DMS 273 treated with DMSO at 0.1 percent for 48 hours (cell line): ENCODE measurements at regions not wholly inside any gene's neighbourhood (a gene's known extent, or its start where the extent isn't known, plus 50 kb on each side); places are given as distances from the start of the nearest gene placed in this dataset.
A peak's percentile ranks its signal among the peaks of the same experiment; 100 is the strongest.

Experiments used
- DNase-seq: peaks from one replicate; lab custom pipeline; 2025; lab: John Stamatoyannopoulos, UW

DNA sequence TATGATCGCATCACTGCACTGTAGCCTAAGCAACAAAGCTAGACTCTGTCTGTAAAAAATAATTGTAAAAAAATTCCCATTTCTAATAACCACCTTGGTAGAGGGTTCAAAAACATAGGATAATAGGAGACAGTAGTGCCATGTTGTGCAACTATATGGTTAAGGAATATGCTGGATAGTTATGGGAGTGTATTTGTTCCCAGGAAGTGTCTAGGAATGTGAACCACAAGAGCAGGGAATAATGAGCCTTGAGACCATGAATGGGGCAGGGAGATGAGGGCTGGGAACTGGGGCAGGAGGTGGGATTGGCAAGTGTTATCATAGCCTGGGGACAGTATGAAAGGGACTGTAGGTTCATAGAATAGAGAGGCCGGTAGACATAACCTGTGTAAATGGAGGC lies 50.4 kb downstream of the RUSC2 start:
- DNase-seq: no peak

DNA sequence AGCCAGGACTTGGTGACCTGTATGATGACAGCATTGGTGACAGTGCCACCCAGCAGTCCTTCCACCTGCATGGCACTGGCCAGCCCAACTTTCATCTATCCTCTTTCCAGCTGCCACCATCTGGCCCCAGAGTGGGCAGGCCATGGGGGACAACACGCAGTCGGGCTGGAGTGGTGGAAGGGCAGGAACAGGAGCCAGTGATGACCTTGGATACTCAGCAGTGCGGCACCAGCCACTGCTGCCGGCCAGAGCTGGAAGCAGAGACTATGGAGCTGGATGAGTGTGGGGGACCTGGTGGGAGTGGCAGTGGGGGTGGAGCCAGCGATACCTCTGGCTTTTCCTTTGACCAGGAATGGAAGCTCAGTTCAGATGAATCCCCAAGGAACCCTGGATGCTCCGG lies 56.9 kb downstream of the RUSC2 start:
- DNase-seq: no peak

DNA sequence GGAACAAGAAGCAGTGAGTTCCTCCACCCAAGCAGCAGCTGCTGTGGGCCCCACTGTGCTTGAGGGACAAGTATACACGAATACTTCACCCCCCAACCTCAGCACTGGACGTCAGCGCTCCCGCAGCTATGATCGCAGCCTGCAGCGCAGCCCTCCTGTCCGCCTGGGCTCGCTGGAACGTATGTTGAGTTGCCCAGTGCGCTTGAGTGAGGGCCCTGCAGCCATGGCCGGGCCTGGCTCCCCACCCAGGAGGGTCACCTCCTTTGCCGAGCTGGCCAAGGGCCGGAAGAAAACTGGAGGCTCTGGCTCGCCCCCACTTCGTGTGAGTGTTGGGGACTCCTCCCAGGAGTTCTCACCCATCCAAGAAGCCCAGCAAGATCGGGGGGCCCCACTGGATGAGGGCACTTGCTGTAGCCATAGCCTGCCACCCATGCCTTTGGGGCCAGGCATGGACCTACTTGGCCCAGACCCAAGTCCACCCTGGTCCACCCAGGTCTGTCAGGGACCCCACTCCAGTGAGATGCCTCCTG lies 57.1 kb upstream of the TESK1 start:
- DNase-seq: no peak

DNA sequence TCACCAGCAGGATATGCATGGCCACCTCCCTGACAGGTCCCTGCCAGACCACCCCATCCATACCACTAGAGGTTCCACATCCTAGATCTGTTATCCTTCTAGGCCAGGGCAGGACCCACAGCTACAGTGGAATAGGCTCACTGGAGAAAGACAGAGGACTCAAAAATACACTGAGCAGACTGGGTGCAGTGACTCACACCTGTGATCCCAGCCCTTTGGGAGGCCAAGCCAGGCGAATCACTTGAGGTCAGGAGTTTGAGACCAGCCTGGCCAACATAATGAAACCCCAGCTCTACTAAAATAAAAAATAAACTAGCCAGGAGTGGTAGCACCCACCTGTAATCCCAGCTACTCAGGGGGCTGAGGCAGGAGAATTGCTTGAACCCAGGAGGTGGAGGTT lies 56.5 kb upstream of the TESK1 start:
- no peak for DNase-seq

DNA sequence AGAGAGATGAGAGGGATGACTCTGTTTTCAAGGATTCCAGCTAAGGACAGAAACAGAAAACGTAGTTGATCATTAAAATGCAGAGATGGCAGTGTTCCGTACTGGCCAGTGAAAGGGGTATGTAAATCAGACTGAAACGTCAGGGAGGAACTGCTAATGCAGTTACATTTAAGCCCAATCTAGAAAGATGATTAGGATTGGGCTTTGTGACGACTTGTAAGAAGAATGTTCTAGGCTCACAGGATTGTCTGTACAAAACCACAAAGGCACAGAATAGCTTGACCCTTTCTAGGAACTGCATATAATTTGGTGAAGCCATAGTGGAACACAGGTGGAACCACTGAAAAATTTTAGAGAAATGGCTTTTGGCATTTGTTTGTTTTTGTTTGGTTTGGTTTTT lies 55.6 kb upstream of the TESK1 start:
- DNase-seq: no peak

DNA sequence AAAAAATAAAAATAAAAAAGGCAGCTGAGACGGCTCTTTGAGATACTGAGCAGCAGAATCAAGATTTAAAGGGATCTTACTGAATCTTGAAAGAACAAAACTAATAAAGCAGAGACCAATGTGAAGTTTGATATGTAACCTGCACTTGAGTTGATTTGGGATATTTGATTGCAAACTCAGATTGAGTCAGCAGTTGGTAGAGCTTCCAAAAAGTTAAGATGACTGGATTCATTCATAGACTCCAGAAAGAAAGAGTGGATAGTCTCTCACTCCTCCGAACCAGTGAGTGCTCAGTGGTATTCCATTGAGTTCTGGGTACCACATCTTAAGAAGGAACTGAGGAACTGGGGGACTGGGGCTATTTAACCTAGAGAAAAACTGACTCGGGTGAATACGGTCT lies 52.7 kb upstream of the TESK1 start:
- DNase-seq: no peak

DNA sequence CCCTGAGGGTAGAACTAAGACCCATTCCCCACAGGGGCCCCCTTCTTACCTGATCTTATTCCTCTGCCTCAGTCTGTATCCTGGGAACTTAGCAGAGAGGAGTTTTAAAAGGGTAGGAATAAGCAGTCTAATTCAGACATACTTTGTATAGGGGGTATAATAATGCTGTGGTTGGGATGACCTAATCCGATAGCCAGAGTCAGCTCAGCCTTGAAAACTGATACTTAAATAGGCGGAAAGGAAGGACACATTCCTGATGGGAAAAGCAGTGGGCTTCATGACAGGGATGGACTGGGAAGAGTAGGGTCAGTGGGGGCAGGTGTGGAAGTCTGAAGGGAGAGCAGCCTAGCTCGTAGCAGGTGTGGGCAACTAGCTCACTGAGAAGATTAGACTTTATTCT lies 52.2 kb upstream of the TESK1 start:
- no peak for DNase-seq

DNA sequence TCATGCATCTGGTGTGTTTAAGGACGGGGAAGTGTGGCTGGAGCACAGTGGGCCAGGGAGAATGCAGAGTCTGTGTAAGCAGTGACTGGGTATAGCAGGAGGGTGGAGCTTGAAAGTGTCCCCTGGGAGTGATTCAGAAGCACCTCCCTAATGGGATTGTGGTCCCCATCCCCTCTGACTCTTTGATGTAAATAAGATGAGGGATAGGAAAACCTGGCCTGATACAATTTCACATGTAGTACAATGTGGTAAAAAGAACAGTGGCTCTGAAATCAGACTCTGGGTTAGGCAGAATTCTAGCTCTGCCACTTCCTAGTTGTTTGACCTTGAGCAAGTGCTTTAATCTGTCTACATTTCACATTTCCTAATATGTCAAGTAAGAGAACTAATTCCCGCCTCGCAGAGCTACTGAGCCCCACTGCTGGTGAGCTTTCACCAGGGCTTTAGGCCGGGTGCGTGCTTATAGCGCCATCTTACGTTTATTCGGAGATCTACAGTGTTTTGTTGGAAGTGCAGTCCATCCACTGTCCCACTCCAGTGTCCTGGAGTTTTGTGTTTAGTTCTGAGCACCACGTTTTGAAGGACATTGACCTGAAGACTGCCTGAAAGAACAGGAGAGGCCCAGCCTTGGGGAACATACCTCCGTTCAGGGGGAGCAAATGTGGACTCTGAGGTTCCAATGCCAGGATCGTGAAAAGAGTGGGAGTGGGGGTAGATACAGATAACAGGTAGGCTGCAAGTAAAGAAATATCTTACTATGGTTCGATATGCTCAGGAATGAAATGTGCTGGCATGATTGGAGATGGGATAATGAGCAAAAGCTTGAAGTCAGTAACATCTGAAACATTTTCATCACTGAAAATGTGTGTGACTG lies 51.2 kb upstream of the TESK1 start:
- peak; percentile 27 for DNase-seq

DNA sequence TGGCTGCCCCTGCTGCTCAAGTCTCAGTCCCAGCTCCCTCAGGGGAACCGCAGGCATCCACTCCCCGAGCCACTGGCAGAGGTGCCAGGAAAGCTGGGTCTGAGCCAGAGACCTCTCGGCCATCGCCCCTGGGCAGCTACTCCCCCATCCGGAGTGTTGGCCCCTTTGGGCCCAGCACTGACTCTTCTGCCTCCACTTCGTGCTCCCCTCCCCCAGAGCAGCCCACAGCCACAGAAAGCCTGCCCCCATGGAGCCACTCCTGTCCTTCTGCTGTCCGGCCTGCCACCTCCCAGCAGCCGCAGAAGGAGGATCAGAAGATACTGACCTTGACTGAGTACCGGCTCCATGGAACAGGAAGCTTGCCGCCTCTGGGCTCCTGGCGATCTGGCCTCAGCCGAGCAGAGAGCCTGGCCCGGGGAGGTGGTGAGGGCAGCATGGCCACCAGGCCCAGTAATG lies 49.8 kb upstream of the TESK1 start:
- DNase-seq: no peak
